GM10248 (cell line): ENCODE measurements at regions not wholly inside any gene's neighbourhood (a gene's known extent, or its start where the extent isn't known, plus 50 kb on each side); places are given as distances from the start of the nearest gene placed in this dataset.

Source experiments
- CTCF ChIA-PET: fragments of 300-600 bp; sonication (Branson Sonifier 250); formaldehyde crosslinking; extraction: SDS; loops from one replicate; lab custom pipeline; 2021; ENCODE audit warnings: antibody characterized with exemption; lab: Yijun Ruan, JAX
- POLR2A ChIA-PET: fragments of 350-650 bp; sonication (Branson Sonifier 250); formaldehyde crosslinking; extraction: SDS; loops from one replicate; lab custom pipeline; 2020; ENCODE audit warnings: antibody characterized with exemption; lab: Yijun Ruan, JAX
- DNase-seq: peaks from one replicate; pipeline ENCODE4 v3.0.0; 2012; ENCODE audit errors: extremely low spot score
- CTCF ChIP-seq: IDR thresholded peaks from 2 replicates; pipeline ENCODE4 v1.5.1; 2012; ENCODE audit warnings: mild to moderate bottlenecking, low read depth; ENCODE audit errors: extremely low read depth, missing control alignments, control extremely low read depth

- POLR2A ChIA-PET = no interaction called here
- DNase-seq = no peak
- CTCF ChIA-PET = interaction anchor here (1.2 to 1.4 kb wide), 2 partner anchors 8 to 9 kb away, joined by 3 to 6 read pairs; no protein-coding TSS in a partner anchor
- TF ChIP-seq CTCF = no peak
Observed at GRCh38 chr2:215652388-215652787, 216.5 kb upstream of the FN1 start.

DNA sequence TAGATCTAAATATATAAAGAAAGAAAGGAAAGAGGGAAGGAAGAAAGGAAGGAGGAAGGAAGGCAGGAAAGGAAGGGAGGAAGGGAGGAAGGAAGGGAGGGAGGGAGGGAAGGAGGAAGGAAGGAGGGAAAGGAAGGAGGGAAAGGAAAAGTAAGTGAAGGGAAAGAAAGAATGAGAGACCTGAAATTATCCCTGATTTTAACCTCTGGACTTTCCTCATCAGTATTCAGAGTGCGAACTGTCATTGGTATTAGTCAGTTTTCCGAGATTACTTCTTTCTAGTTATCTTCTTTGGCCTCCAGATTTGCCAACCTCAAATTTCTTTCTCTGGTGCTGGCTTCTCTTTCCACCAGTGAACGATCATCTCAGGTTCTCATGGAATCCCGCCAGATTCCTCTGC is 215.5 kb upstream of the FN1 start:
- no peak for TF ChIP-seq CTCF
- POLR2A ChIA-PET = no interaction called here
- CTCF ChIA-PET = no interaction called here
- no peak for DNase-seq

- TF ChIP-seq CTCF = no peak
- no peak for DNase-seq
- ChIA-PET POLR2A (no interaction called here), CTCF (interaction anchor here (1.2 to 2.0 kb wide), 2 partner anchors 9 to 67 kb away, joined by 4 to 6 read pairs; no protein-coding TSS in a partner anchor)
Observed at GRCh38 chr2:215644233-215644897, 208.5 kb upstream of the FN1 start.

GRCh38 chr2:215638687-215639086 is 202.8 kb upstream of the FN1 start:
- no peak for TF ChIP-seq CTCF
- ChIA-PET POLR2A (no interaction called here), CTCF (interaction anchor here (1.4 kb wide), 1 partner anchor 14 kb away, joined by 3 read pairs; no protein-coding TSS in a partner anchor)
- no peak for DNase-seq

GRCh38 chr2:215637651-215638050 is 201.8 kb upstream of the FN1 start:
- POLR2A ChIA-PET = no interaction called here
- CTCF ChIA-PET = no interaction called here

DNA sequence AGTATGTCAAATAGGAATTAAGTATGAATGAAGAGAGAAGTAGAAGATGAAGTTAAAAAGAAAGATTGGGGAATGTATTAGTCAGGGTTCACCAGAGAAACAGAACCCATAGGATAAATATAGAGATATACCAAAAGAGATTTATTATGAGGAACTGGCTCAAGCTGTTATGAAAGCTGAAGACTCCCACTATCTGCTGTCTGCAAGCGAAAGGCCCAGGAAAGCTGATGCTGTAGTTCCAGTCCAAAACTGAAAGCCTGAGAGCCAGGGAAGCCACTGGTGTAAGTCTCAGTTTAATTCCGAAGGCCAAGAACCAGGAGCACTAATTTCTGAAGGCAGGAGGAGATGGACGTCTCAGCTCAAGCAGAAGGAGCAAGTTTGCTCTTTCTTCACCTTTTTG is 200.9 kb upstream of the FN1 start:
- TF ChIP-seq CTCF = no peak
- no peak for DNase-seq
- POLR2A ChIA-PET = no interaction called here
- CTCF ChIA-PET = no interaction called here

More at GRCh38 chr2:215637651-215638050, 201.8 kb upstream of the FN1 start:
- TF ChIP-seq CTCF = no peak
- DNase-seq = no peak

DNA sequence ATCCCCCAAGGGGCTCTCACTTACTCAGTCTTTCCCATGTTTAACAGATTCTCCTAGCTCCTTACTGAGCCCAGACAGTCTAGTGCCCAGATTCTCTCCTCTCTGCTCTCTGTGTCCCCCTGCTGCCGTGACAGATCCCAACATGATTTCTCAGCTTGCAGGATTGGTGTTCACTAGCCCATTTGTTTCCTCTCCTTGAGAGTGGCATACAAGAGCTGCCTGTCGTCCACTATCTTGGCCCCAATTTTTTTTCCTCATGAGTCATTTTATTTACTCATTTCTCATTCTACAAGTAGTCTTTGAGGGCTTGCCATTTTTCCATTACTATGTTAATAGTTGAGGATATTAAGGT is 199.9 kb upstream of the FN1 start:
- TF ChIP-seq CTCF = no peak
- ChIA-PET POLR2A (no interaction called here), CTCF (no interaction called here)
- DNase-seq = no peak
